HepG2 (cell line): ENCODE measurements at regions not wholly inside any gene's neighbourhood (a gene's known extent, or its start where the extent isn't known, plus 50 kb on each side); places are given as distances from the start of the nearest gene placed in this dataset.
A peak's percentile ranks its signal among the peaks of the same experiment; 100 is the strongest.

Experiments used
- ATAC-seq: fragments of 200-7000 bp; cut with Tn5 transposase; 3 replicates; pipeline ENCODE4 v1.9.1; 2020; ENCODE audit warnings: mild to moderate bottlenecking, moderate library complexity
- BruUV-seq: library from RNA; stranded (reverse); fragments of 400-500 nt; replicated peaks from 2 replicates; lab custom pipeline; 2021; lab: Mats Ljungman, UMichigan
- CTCF ChIA-PET: fragments of 300-600 bp; formaldehyde crosslinking; extraction: SDS; loops from one replicate; lab custom pipeline; 2021; ENCODE audit warnings: low total read pairs, inconsistent platforms, low intra/inter-chr PET ratio; lab: Yijun Ruan, JAX
- POLR2A ChIA-PET: fragments of 350-600 bp; sonication (Branson Sonifier 250); formaldehyde crosslinking; loops from one replicate; lab custom pipeline; 2020; ENCODE audit warnings: antibody characterized with exemption, inconsistent platforms; lab: Yijun Ruan, JAX
- DNase-seq: peaks from one replicate; pipeline ENCODE4 v3.0.0-alpha.2; 2015; ENCODE audit warnings: low spot score
- FAIRE-seq: peaks from 3 replicates; lab custom pipeline; 2011; peaks lifted over from hg19 to GRCh38; lab: Jason Lieb, UNC
- H2AFZ ChIP-seq: one replicate; pipeline ENCODE4 v1.6.1; 2011; ENCODE audit warnings: low read length, inconsistent platforms
- H3K27ac ChIP-seq: fragments of 300-600 bp; 3 replicates; pipeline ENCODE4 v1.8.0; 2011; ENCODE audit warnings: mixed run types, mild to moderate bottlenecking, mixed read lengths, low read length, inconsistent platforms; ENCODE audit not compliant: insufficient read depth; ENCODE audit errors: extremely low read length
- H3K27me3 ChIP-seq, 2 experiments: fragments of 200-600 bp in 1 of 2; 2 replicates in 1 of 2; 3 replicates in 1 of 2; pipeline versions ENCODE4 v1.6.0 to v1.8.0; 2011; ENCODE audit warnings: low read length in 2 of 2, mild to moderate bottlenecking in 2 of 2, moderate library complexity in 2 of 2, inconsistent platforms in 1 of 2; ENCODE audit not compliant: insufficient read depth in 2 of 2, control insufficient read depth in 1 of 2
- H3K36me3 ChIP-seq, 2 experiments: fragments of 200-600 bp in 1 of 2; replicated peaks in 1 of 2; 2 replicates in 1 of 2; 3 replicates in 1 of 2; pipeline versions ENCODE4 v1.5.1 to v1.8.0; 2011; ENCODE audit warnings: low read length in 2 of 2, inconsistent platforms in 1 of 2; ENCODE audit not compliant: insufficient read depth in 2 of 2, control insufficient read depth in 1 of 2
- H3K4me1 ChIP-seq: 2 replicates; pipeline ENCODE4 v1.5.1; 2012; ENCODE audit warnings: low read length, inconsistent platforms; ENCODE audit not compliant: insufficient read depth
- H3K4me2 ChIP-seq: 2 replicates; pipeline ENCODE4 v1.6.0; 2011; ENCODE audit warnings: low read depth, low read length, inconsistent platforms
- H3K4me3 ChIP-seq, 3 experiments: fragments of 200-600 bp in 1 of 3; sonication (generic), shearing (Covaris generic) in 1 of 3; replicated peaks in 1 of 3; 2 replicates each; pipeline ENCODE4 v1.5.1; 2011 to 2016; ENCODE audit warnings: low read length in 3 of 3, inconsistent platforms in 2 of 3, low read depth in 2 of 3, mild to moderate bottlenecking in 2 of 3, control low read depth in 1 of 3, mixed read lengths in 1 of 3; ENCODE audit not compliant: insufficient read depth in 1 of 3
- H3K79me2 ChIP-seq: one replicate; pipeline ENCODE4 v1.6.1; 2011; ENCODE audit warnings: low read length, inconsistent platforms; ENCODE audit not compliant: insufficient read depth
- H3K9ac ChIP-seq: 2 replicates; pipeline ENCODE4 v1.6.0; 2011; ENCODE audit warnings: mild to moderate bottlenecking, low read depth, low read length, inconsistent platforms; ENCODE audit not compliant: insufficient read depth
- H3K9me3 ChIP-seq: 2 replicates; pipeline ENCODE4 v1.5.1; 2012; ENCODE audit warnings: mild to moderate bottlenecking, low read length
- H4K20me1 ChIP-seq: 2 replicates; pipeline ENCODE4 v1.6.0; 2011; ENCODE audit warnings: inconsistent platforms, mild to moderate bottlenecking, low read length, moderate library complexity; ENCODE audit not compliant: insufficient read depth
- HNRNPK ChIP-seq: fragments of 200-400 bp; formaldehyde crosslinking; IDR thresholded peaks from 2 replicates; pipeline ENCODE4 v1.6.1; 2018; ENCODE audit warnings: low read length, low read depth, moderate library complexity, mild to moderate bottlenecking; ENCODE audit not compliant: poor library complexity, severe bottlenecking
- KLF15 ChIP-seq: sonication (generic); formaldehyde crosslinking; IDR thresholded peaks from 2 replicates; pipeline ENCODE4 v1.8.1; 2023; ENCODE audit warnings: borderline replicate concordance, mild to moderate bottlenecking, inconsistent platforms, missing genetic modification reagents, mixed read lengths
- MIXL1 ChIP-seq: IDR thresholded peaks from 2 replicates; pipeline ENCODE4 v1.6.1; 2016
- NCOA2 ChIP-seq: sonication (generic); formaldehyde crosslinking; IDR thresholded peaks from 2 replicates; pipeline ENCODE4 v1.8.0; 2022; ENCODE audit warnings: inconsistent platforms
- SCMH1 ChIP-seq: sonication (generic); formaldehyde crosslinking; IDR thresholded peaks from 2 replicates; pipeline ENCODE4 v1.9.0; 2021; ENCODE audit warnings: missing genetic modification reagents, mild to moderate bottlenecking, borderline replicate concordance
- SOX6 ChIP-seq, 2 experiments: fragments of 450-650 bp in 1 of 2; sonication (generic) in 1 of 2; formaldehyde crosslinking in 1 of 2; IDR thresholded peaks; 2 replicates each; pipeline versions ENCODE4 v1.4.0 to v1.6.1; 2017 to 2020; ENCODE audit warnings: antibody characterized with exemption in 1 of 2, mild to moderate bottlenecking in 1 of 2, missing genetic modification reagents in 1 of 2
- ZNF24 ChIP-seq: fragments of 450-650 bp; IDR thresholded peaks from 2 replicates; pipeline ENCODE4 v1.6.1; 2017; ENCODE audit warnings: antibody characterized with exemption, mild to moderate bottlenecking
- ZNF260 ChIP-seq: sonication (generic); formaldehyde crosslinking; IDR thresholded peaks from 2 replicates; pipeline ENCODE4 v1.4.0; 2020; ENCODE audit warnings: missing genetic modification reagents, low read depth, mild to moderate bottlenecking, borderline replicate concordance
- ZNF331 ChIP-seq: sonication (generic); formaldehyde crosslinking; IDR thresholded peaks from 2 replicates; pipeline ENCODE4 v1.4.0; 2020; ENCODE audit warnings: missing genetic modification reagents
- ZNF569 ChIP-seq: sonication (generic); formaldehyde crosslinking; IDR thresholded peaks from 2 replicates; pipeline ENCODE4 v1.5.0; 2020; ENCODE audit warnings: mild to moderate bottlenecking, missing genetic modification reagents, moderate library complexity, borderline replicate concordance
- ZNF570 ChIP-seq: sonication (generic); formaldehyde crosslinking; IDR thresholded peaks from 2 replicates; pipeline ENCODE4 v1.4.0; 2020; ENCODE audit warnings: mild to moderate bottlenecking, missing genetic modification reagents, borderline replicate concordance
- ZNF891 ChIP-seq: sonication (generic); formaldehyde crosslinking; IDR thresholded peaks from 2 replicates; pipeline ENCODE4 v1.5.0; 2020; ENCODE audit warnings: mild to moderate bottlenecking, missing genetic modification reagents
- WGBS: methylation state at CpG from one replicate; pipeline ENCODE4 v1.1.6; 2017; ENCODE audit warnings: low lambda C conversion rate; 5-methylcytosine and 5-hydroxymethylcytosine counted together
- in situ Hi-C: cut with HindIII; loops from 2 replicates; pipeline ENCODE4 v1.10.0; 2017; ENCODE audit warnings: low pct_unique_long_range_greater_than_20kb; ENCODE audit not compliant: extremely low pct_ligation_motif_present
- intact Hi-C: fragments of 100-400 bp; cut with micrococcal nuclease; formaldehyde crosslinking; loops from one replicate; pipeline ENCODE4 v1.10.0; 2022; ENCODE audit not compliant: unreplicated experiment
- TF ChIP-seq, protein P1 (sequence below): sonication (generic); formaldehyde crosslinking; IDR thresholded peaks from 2 replicates; pipeline ENCODE4 v1.8.0; 2022; ENCODE audit warnings: missing genetic modification reagents, mild to moderate bottlenecking, moderate library complexity, borderline replicate concordance
- TF ChIP-seq, protein P2 (sequence below): sonication (generic); formaldehyde crosslinking; IDR thresholded peaks from 2 replicates; pipeline ENCODE4 v1.8.1; 2022; ENCODE audit warnings: mild to moderate bottlenecking, missing genetic modification reagents
- TF ChIP-seq, protein P3 (sequence below): IDR thresholded peaks from 2 replicates; pipeline ENCODE4 v1.4.0; 2020; ENCODE audit warnings: mild to moderate bottlenecking, missing genetic modification reagents

DNA sequence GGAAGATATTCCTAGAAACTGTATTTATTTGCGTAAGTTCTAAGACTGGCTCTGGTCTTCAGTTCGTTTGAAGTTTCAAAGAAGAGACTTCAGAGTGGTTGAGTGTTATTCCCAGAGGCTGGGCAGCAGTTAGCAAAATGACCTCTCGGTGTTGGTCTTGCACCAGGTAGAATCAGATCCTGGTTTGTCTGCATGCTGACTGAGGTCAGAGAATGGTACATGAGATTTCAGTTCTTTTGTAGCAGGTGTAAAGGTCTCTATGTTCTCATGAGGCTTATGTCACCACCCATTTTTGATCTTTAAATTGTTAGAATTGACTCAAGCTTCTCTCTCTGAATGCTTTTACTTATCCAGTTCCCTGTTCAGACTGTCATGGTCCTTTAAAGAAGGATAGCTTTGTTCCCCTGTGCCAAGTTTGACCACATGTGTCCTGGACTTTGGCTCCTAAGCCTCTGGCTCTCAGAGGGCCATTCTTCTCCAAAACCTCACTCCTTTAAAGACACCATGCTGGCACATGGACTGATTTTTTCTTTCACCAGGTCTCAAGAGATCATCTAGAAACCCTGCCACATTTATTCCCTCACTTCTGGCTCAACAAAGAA lies 355.8 kb upstream of the BOD1L1 start:
- Histone ChIP-seq H3K4me1 (peaks cover 23% of the 10 kb centered on the region), H3K9ac (no peak overlapping the region), H3K27ac (no peak overlapping the region), H3K4me2 (no peak overlapping the region), H2AFZ (no peak overlapping the region), H3K4me3 (no peak overlapping the region), H4K20me1 (no peaks in the 10 kb centered on the region), H3K36me3 (no peaks in the 10 kb centered on the region), H3K27me3 (no peaks in the 10 kb centered on the region; a peak in 1 of 5 replicates), H3K9me3 (peaks cover 52% of the 10 kb centered on the region), H3K79me2 (no peaks in the 10 kb centered on the region)
- ChIA-PET POLR2A (no interaction called here), CTCF (no interaction called here)
- FAIRE-seq (no peak), ATAC-seq (peak; percentile 91), DNase-seq (peak; percentile 9)
- in situ Hi-C loops: no loop called here
- WGBS: 42% methylated on average over 3 of the region's 3 CpGs
- no TSS peak for BruUV-seq
- intact Hi-C loops: loop anchor here (5.0 kb wide), 1 partner anchor 269 kb away; no protein-coding TSS in a partner anchor
- TF ChIP-seq ZNF260 (no peak), ZNF569 (CRISPR knock-in tag) (no peak), SOX6 (IDR thresholded peaks at IDR 0.05) (no peak), SOX6 (CRISPR knock-in tag; IDR thresholded peaks at IDR 0.05) (peak; percentile 55; the same call in 1 of the 2 replicates), SCMH1 (CRISPR knock-in tag) (no peak), KLF15 (CRISPR knock-in tag) (no peak), HNRNPK (no peak), ZNF24 (no peak), ZNF331 (CRISPR knock-in tag) (0 out of 2 replicates have a peak, but pooled peaks have one; percentile 27), MIXL1 (no peak), ZNF570 (no peak), NCOA2 (CRISPR knock-in tag) (0 out of 2 replicates have a peak, but pooled peaks have one; percentile 14), ZNF891 (CRISPR knock-in tag) (no peak)
- TF ChIP-seq, protein P1, sequence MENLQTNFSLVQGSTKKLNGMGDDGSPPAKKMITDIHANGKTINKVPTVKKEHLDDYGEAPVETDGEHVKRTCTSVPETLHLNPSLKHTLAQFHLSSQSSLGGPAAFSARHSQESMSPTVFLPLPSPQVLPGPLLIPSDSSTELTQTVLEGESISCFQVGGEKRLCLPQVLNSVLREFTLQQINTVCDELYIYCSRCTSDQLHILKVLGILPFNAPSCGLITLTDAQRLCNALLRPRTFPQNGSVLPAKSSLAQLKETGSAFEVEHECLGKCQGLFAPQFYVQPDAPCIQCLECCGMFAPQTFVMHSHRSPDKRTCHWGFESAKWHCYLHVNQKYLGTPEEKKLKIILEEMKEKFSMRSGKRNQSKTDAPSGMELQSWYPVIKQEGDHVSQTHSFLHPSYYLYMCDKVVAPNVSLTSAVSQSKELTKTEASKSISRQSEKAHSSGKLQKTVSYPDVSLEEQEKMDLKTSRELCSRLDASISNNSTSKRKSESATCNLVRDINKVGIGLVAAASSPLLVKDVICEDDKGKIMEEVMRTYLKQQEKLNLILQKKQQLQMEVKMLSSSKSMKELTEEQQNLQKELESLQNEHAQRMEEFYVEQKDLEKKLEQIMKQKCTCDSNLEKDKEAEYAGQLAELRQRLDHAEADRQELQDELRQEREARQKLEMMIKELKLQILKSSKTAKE: no peak
- TF ChIP-seq, protein P2, sequence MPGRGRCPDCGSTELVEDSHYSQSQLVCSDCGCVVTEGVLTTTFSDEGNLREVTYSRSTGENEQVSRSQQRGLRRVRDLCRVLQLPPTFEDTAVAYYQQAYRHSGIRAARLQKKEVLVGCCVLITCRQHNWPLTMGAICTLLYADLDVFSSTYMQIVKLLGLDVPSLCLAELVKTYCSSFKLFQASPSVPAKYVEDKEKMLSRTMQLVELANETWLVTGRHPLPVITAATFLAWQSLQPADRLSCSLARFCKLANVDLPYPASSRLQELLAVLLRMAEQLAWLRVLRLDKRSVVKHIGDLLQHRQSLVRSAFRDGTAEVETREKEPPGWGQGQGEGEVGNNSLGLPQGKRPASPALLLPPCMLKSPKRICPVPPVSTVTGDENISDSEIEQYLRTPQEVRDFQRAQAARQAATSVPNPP (CRISPR knock-in tag): no peak
- TF ChIP-seq, protein P3, sequence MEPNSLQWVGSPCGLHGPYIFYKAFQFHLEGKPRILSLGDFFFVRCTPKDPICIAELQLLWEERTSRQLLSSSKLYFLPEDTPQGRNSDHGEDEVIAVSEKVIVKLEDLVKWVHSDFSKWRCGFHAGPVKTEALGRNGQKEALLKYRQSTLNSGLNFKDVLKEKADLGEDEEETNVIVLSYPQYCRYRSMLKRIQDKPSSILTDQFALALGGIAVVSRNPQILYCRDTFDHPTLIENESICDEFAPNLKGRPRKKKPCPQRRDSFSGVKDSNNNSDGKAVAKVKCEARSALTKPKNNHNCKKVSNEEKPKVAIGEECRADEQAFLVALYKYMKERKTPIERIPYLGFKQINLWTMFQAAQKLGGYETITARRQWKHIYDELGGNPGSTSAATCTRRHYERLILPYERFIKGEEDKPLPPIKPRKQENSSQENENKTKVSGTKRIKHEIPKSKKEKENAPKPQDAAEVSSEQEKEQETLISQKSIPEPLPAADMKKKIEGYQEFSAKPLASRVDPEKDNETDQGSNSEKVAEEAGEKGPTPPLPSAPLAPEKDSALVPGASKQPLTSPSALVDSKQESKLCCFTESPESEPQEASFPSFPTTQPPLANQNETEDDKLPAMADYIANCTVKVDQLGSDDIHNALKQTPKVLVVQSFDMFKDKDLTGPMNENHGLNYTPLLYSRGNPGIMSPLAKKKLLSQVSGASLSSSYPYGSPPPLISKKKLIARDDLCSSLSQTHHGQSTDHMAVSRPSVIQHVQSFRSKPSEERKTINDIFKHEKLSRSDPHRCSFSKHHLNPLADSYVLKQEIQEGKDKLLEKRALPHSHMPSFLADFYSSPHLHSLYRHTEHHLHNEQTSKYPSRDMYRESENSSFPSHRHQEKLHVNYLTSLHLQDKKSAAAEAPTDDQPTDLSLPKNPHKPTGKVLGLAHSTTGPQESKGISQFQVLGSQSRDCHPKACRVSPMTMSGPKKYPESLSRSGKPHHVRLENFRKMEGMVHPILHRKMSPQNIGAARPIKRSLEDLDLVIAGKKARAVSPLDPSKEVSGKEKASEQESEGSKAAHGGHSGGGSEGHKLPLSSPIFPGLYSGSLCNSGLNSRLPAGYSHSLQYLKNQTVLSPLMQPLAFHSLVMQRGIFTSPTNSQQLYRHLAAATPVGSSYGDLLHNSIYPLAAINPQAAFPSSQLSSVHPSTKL (CRISPR knock-in tag): 0 out of 2 replicates have a peak, but pooled peaks have one; percentile 20
